HG03175 (cell line): ENCODE measurements at regions not wholly inside any gene's neighbourhood (a gene's known extent, or its start where the extent isn't known, plus 50 kb on each side); places are given as distances from the start of the nearest gene placed in this dataset.

Experiments
- ATAC-seq: cut with Tn5 transposase; IDR thresholded peaks from one replicate; pipeline ENCODE4 v1.9.1; 2021; ENCODE audit warnings: mild to moderate bottlenecking, moderate library complexity; ENCODE audit not compliant: unreplicated experiment

DNA sequence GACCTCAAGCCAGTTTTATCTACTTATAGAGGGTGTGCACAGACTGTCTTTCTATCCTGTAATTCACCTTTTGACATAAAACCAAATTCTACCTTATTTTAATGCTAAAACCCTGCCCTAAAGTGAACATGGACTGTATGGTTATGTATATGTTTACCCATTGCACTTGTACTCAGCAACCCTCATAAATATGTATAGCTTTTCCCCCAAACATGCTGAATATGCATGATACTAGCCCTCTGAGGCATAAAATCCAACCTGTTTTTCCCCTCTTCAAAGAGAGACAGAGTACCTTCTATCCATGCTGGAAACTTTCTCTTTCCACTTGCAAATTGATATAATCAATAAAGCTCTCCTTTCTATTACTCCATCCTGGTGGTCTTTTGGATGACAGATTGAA lies 267.9 kb upstream of the BMP2 start:
- ATAC-seq, result no peak

GRCh38 chr20:6496874-6497273 lies 270.6 kb upstream of the BMP2 start:
- no peak for ATAC-seq

DNA sequence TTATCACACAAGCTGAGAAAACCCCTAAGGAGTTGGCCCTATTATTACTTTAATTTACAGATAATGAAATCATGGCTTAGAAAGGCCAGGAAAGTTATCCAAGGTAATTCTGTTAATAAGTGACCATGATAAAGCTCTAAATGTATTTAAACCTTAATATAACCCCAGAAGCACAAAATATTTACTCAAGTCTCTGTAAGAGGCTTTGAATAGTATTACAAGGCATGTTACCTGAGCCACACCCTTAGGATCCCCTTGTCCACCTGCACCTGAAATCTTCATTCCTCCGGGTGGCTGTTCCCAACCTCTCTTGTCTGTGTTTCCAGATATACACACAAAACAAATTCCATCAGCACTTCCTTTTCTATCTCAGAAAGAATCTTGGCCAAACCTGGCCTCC lies 271.6 kb upstream of the BMP2 start:
- ATAC-seq, result no peak

DNA sequence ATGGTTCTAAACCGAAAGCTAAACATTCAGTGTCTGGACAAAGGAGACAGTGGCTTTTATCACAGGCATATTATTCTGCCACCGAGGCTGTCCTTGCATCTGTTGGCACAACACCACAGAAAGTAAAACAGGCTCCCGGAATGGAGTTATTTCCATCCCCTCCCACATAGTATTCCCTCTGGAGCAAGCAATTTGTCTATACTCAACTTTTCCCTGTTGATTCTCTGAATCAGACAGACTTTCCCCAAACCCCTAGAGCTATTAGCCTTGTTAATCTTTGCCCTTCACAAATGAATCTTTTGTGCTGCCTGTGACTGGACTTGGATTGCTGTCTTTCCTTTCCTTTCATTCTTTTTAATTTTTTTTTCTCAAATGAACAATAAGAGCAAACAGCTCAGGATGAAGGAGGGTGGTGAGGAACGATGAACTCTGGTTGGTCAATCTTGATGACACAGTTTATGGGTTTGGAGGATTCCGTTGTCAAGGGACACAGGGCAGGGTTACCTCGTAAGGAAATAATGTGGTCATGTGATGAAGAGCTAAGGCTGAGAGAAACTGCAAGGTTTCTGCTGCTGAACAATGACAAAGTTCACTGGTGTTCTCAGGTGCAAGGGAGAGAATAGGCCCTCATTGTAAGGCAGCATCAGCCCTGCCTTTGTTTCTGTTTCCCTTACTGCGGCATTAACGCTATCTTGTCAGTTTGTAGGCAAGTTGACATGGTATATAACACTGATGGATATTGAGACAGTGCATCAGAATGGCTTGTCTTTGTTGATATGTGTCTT lies 275.0 kb upstream of the BMP2 start:
- ATAC-seq, result no peak

- no peak for ATAC-seq
Observed at GRCh38 chr20:6490849-6491248, 276.6 kb upstream of the BMP2 start.

- no peak for ATAC-seq
Observed at GRCh38 chr20:6489361-6490171, 277.9 kb upstream of the BMP2 start.

DNA sequence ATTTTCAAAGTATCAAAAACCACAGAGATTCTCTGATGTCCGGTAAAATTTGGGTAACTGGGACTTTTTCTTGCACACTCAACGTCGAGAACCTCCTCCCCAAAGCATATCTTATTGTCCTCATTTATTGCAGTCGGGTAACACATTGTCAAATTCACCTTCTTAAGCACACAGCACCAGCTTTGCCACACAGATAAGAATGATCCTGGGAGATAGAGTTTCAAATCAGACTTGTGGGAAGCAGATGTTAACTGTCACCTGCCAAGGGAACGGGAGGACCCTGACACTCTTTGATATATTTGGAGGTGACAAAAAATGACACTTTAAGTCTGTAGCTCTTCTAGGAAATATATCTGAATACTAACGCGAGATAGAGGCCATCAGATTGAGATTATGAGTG lies 282.1 kb upstream of the BMP2 start:
- no peak for ATAC-seq

DNA sequence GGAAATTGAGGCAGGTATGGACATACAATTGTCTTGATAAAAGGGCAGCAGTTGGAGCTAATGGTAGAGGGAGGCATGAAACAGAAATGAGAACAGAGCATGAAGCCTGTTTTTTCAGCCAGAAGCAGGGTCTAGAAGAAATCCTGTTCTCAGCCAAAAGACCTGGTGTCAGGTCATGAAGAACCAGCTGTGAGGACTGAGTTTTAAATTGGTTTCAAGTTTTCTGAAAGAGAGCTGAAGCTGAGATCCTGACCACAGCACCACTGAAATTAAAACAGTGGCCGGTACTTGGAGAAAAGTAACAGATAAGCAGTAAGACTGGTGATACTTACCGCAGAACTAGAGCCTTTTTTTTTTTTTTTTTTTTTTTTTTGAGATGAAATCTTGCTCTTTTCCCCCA lies 283.8 kb upstream of the BMP2 start:
- no peak for ATAC-seq

- no peak for ATAC-seq
Observed at GRCh38 chr20:6482486-6482885, 285.0 kb upstream of the BMP2 start.

DNA sequence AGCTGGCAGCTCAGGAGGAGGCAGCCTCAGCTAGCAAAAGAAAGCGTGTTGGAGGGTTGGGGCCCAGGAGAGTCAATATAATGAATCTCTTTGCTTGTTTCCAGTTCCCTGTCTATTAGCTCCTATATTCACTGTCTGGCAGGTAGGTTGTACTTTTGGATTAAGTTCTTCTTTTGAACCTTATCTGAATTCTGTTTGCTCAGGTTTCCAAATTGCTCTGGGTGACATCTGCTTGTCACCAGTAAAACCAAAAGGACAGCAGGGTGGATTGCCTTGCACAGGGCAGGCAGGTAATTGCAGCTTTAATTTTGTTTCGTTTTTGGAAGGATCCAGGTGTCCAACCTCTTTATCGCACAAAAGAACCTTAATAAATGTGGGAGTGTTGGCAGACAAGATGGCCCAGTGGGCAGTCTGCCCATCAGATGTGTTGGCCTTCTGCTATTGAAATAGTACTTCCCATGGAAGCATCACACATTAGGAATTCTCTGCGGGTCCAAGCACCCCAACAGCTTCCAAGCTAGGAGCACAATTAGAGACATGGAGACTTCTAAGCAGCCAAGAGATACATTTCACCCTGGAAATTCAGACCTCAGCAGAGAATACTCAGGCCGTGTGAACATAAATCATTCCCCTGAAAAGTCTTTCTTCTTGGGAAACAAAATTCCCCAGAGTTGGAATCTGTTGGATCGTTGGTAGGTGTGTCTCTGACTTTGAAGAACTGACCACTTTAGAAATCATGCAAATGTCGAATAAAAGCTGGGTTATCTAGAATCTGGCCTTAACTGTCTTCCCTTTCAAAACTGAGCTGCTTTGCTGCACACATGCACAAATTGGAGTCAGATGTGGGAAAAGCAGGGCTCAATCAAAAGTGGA lies 286.9 kb upstream of the BMP2 start:
- no peak for ATAC-seq

DNA sequence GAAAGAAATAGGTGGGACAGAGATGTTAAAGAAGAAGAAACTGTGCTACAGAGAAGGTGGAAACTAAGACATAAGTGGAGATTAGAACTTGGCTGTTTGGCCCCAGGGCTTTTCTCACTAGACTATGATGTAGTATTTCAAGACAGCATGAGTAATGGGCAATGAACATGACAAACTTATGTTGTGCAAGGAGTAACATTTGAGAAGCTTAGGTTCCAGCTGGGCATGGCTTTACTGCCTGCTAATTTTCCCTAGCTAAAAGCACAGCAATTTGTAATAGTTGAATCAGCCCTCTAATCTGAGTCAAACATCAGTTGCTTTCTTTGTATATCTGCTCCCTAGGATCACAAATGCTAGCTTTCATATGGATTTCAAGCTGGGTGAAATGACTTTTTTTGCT lies 294.3 kb upstream of the BMP2 start:
- ATAC-seq, result no peak

DNA sequence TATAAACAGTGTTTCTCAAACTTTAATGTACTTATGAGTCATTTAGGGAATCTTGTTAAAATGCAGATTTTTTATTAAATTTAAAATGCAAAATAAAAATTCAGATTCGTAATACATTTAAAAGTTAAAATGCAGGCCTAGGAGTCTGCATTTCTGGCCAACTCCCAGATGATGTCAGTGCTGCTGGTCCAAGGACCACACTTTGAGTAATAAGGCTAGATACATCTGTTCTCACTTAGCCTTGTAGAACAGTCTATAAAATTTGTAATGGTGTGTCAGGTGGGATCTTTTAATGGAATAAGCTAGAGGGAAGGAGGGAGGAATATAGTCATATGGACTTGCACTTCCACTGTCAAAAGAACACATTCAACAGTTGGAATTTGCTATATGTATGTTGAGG lies 295.6 kb upstream of the BMP2 start:
- ATAC-seq, result no peak

GRCh38 chr20:6471110-6471647 lies 296.3 kb upstream of the BMP2 start:
- ATAC-seq, result no peak

GRCh38 chr20:6469695-6470094 lies 297.8 kb upstream of the BMP2 start:
- no peak for ATAC-seq

GRCh38 chr20:6468423-6469116 lies 298.9 kb upstream of the BMP2 start:
- no peak for ATAC-seq

DNA sequence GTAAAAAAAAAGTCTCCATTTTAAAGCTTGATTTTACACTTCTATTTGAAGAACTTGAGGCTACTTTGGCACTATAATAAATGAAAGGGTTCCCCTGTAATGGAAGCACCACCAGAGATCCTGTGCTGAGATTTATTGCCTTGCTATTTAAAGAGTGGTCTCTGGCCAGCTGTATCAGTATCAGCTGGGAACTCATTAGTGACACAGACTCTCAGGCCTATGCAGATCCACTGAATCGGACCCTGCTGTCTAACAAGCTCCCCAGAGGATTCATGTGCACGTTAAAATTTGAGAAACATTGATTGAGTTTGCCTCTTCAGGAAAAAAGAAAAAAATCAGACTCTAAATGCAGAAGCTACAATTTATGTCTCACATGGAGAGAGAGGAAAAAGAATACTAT lies 299.9 kb upstream of the BMP2 start:
- ATAC-seq, result no peak

- no peak for ATAC-seq
Observed at GRCh38 chr20:6466075-6466810, 301.2 kb upstream of the BMP2 start.

- ATAC-seq, result no peak
Observed at GRCh38 chr20:6450841-6451240, 316.6 kb upstream of the BMP2 start.

DNA sequence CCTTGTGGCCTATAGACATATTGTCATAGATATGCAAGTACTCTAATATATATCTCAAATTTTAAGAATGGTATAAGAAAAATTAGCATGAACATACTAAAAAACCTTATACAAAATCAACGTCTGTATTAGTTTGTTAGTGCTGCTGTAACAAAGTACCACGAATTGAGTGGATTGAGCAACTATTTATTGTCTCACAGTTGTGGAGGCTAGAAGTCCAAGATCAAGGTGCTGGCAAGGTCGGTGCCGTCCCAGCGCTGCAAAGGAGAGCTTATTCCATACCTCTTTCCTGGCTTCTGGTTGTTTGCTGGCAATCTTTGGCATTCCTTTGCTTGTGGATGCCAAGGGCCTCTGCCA lies 317.6 kb upstream of the FERMT1 start:
- no peak for ATAC-seq
